ENCODE measurements at regions not wholly inside any gene's neighbourhood (a gene's known extent, or its start where the extent isn't known, plus 50 kb on each side); places are given as distances from the start of the nearest gene placed in this dataset.

GRCh38 chr5:135628771-135629563 lies 50.2 kb upstream of the CXCL14 start:
- intact Hi-C loops (cut with DNase I; ENCODE audit: low total_unique reads) = no loop called here

More at GRCh38 chr5:135628771-135629563, 50.2 kb upstream of the CXCL14 start:
- Histone ChIP-seq H3K27ac (no peak overlapping the region), H3K4me1 (peaks cover 0 to 10% (median 2%) of the 10 kb centered on the region in 6 donors), H3K36me3 (no peaks in the 10 kb centered on the region), H3K4me3 (no peak overlapping the region), H3K9me3 (no peaks in the 10 kb centered on the region), H3K27me3 (replicated peaks in 1 of 7) (peaks cover 0 to 7% (median 0%) of the 10 kb centered on the region in 7 donors)
- 70 to 84% (median 75%) methylated on average over 7 of the region's 7 CpGs for WGBS, 5 donors
- no peak for TF ChIP-seq CTCF (IDR thresholded peaks at IDR 0.05 in 8 of 11, conservative IDR thresholded peaks at IDR 0.05 in 3 of 11)
- no peak for TF ChIP-seq POLR2AphosphoS5 (IDR thresholded peaks at IDR 0.05)
- no peak for TF ChIP-seq POLR2A (IDR thresholded peaks at IDR 0.05)
- DNase-seq = no peak
